ENCODE measurements at regions not wholly inside any gene's neighbourhood (a gene's known extent, or its start where the extent isn't known, plus 50 kb on each side); places are given as distances from the start of the nearest gene placed in this dataset.

DNA sequence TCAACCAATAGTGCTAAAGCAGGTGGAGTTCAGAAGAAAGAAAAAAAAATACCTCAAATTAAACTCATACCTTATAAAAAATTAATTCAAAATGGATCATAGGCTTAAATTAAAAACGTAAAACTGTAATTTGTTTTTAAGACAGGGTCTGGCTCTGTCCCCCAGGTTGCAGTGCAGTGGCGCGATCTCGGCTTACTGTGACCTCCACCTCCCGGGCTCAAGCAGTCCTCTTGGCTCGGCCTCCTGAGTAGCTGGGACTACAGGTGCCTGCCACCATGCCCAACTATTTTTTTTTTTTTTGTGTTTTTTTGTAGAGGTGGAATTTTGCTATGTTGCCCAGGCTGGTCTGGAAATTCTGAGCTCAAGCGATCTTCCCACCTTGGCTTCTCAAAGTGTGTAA, 111.6 kb downstream of the HDGFL1 start:
- Histone ChIP-seq H3K27ac (no peak overlapping the region), H3K4me3 (no peak overlapping the region), H3K9ac (ENCODE audit: insufficient read length) (no peak overlapping the region), H3K36me3 (ENCODE audit: insufficient read depth, low read length) (no peaks in the 10 kb centered on the region), H3K9me3 (ENCODE audit: low read depth, low read length) (no peaks in the 10 kb centered on the region)
- TF ChIP-seq EZH2 (IDR thresholded peaks at IDR 0.05): no peak
- DNase-seq (ENCODE audit: low read depth, low spot score): no peak

DNA sequence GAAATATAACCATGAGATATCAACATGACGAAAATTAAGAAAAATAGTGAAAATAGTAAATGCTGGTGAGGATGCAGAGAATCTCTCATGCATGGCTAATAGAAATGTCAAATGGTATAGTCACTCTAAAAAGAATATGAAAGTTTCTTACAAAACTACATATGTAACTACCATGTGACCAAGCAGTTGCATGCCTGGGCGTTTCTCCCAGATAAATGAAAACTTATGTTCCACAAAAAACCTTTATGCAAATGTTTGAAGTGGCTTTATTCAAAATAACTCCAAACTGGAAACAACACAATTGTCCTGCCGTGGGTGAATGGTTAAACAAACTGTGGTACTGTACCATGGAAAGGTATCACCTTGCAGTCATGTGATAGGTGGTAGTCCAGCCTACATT, 112.4 kb downstream of the HDGFL1 start:
- H3K27ac ChIP-seq: no peak overlapping the region
- H3K9ac ChIP-seq (ENCODE audit: insufficient read length): no peak overlapping the region
- no peaks in the 10 kb centered on the region for H3K9me3 ChIP-seq (ENCODE audit: low read depth, low read length)
- H3K36me3 ChIP-seq (ENCODE audit: insufficient read depth, low read length): no peaks in the 10 kb centered on the region
- no peak for DNase-seq (ENCODE audit: low read depth, low spot score)
- TF ChIP-seq EZH2 (IDR thresholded peaks at IDR 0.05) (no peak), POLR2AphosphoS5 (IDR thresholded peaks at IDR 0.05; ENCODE audit: borderline replicate concordance, low read depth, low read length) (no peak), FOXP2 (optimal IDR thresholded peaks at IDR 0.05; ENCODE audit: control extremely low read depth, extremely low read length, insufficient read depth) (no peak)
- no peak overlapping the region for H3K4me3 ChIP-seq

DNA sequence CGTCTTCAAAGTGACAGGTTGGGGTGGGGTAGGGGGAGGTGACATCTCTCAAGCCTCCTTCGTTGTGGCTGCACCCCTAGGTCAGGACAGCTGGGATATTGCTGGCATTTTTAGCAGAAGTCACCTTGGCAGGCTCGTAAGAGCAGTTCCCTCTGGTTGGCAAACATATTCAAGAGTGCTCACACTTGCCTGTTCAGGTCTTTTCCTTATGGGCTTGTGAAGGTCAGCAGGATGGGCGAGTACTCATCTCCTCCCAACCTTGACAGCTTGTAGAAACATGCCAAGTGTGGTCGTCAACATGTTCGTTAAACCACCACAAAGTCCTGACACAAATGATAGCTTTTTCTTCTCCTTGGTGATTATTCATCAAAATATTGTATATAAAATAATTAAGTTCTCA, 113.6 kb downstream of the HDGFL1 start:
- Histone ChIP-seq H3K9me3 (ENCODE audit: low read depth, low read length) (no peaks in the 10 kb centered on the region), H3K9ac (ENCODE audit: insufficient read length) (no peak overlapping the region), H3K36me3 (ENCODE audit: insufficient read depth, low read length) (no peaks in the 10 kb centered on the region), H3K4me3 (no peak overlapping the region), H3K27ac (no peak overlapping the region)
- no peak for TF ChIP-seq EZH2 (IDR thresholded peaks at IDR 0.05)
- no peak for TF ChIP-seq POLR2AphosphoS5 (IDR thresholded peaks at IDR 0.05; ENCODE audit: borderline replicate concordance, low read depth, low read length)
- TF ChIP-seq FOXP2 (optimal IDR thresholded peaks at IDR 0.05; ENCODE audit: control extremely low read depth, extremely low read length, insufficient read depth): no peak
- DNase-seq (ENCODE audit: low read depth, low spot score): no peak

DNA sequence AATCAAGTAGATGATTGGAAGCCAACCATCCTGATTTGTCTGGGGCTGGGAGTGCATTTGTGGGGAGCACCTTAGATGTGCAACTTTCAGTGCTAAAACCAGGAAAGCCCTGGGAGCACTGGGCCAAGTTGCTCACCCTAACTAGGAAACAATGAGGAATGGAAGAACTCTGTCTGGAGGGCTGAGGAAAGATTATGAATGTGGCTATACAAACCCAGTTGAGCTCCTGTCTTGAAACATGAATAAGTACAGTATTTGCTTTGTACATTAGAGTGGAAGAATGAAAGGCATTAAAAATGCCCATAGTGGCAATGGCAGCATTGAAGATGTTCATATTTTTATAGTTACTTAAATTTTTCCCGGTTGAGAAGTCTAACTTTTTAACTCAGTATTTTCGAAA, 121.1 kb downstream of the HDGFL1 start:
- Histone ChIP-seq H3K9me3 (ENCODE audit: low read depth, low read length) (no peaks in the 10 kb centered on the region), H3K4me3 (no peak overlapping the region), H3K9ac (ENCODE audit: insufficient read length) (no peak overlapping the region), H3K27ac (no peak overlapping the region), H3K36me3 (ENCODE audit: insufficient read depth, low read length) (no peaks in the 10 kb centered on the region)
- no peak for DNase-seq (ENCODE audit: low read depth, low spot score)
- TF ChIP-seq POLR2AphosphoS5 (IDR thresholded peaks at IDR 0.05; ENCODE audit: borderline replicate concordance, low read depth, low read length) (no peak), EZH2 (IDR thresholded peaks at IDR 0.05) (no peak), FOXP2 (optimal IDR thresholded peaks at IDR 0.05; ENCODE audit: control extremely low read depth, extremely low read length, insufficient read depth) (no peak)

DNA sequence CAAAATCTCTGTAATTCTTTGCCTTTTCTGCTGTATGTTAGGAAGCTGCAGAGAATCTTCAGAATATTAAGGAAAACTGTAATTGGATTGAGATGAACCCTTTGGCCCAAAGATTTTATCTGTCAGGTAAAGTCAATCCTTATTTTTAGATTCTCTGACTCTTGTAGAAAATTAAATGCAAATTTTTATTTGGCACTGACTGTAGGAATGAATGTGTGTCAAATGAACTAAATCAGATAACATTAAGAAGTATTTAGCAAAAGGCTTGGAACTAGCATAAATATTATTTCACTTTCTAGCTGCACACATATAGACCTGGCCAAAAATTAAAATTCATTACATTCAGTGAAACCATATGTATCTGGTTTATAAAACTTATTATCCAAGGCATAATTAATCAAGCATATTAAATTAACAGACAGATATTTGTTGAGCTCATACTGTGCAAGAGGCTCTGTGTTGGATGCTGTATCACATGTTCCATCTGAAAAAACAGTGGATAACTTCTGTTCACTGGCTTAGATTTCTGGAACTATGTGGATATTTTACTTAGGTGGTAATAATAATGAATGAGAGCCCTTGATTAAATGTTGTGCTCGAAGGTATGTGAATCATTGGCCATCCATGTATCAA, 124.8 kb downstream of the HDGFL1 start:
- no peaks in the 10 kb centered on the region for H3K9me3 ChIP-seq (ENCODE audit: low read depth, low read length)
- TF ChIP-seq FOXP2 (optimal IDR thresholded peaks at IDR 0.05; ENCODE audit: control extremely low read depth, extremely low read length, insufficient read depth) (no peak), EZH2 (IDR thresholded peaks at IDR 0.05) (no peak), POLR2AphosphoS5 (IDR thresholded peaks at IDR 0.05; ENCODE audit: borderline replicate concordance, low read depth, low read length) (no peak)

DNA sequence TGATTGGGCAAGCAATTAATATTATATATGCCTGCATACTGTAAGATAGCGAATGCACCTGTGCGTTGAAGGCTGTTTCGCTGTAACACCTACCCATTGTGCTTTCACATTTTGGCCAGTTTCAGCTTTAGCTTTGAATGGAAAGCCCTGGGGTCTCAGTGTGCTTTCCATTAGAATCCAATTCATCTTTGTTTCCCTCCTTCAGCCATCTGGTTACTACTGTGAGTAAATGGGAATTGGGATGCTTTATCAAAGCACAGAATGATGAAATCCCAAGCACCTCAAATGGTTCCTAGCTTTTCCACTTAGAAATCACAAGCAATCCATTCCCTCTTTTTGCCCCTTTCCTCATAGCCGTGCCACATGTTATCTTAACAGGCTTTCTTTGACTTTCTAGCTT, 127.1 kb downstream of the HDGFL1 start:
- no peak for TF ChIP-seq POLR2AphosphoS5 (IDR thresholded peaks at IDR 0.05; ENCODE audit: borderline replicate concordance, low read depth, low read length)
- no peak for TF ChIP-seq EZH2 (IDR thresholded peaks at IDR 0.05)
- no peak for TF ChIP-seq FOXP2 (optimal IDR thresholded peaks at IDR 0.05; ENCODE audit: control extremely low read depth, extremely low read length, insufficient read depth)
- no peaks in the 10 kb centered on the region for H3K36me3 ChIP-seq (ENCODE audit: insufficient read depth, low read length)
- DNase-seq (ENCODE audit: low read depth, low spot score): no peak
- H3K27ac ChIP-seq: no peak overlapping the region
- H3K4me3 ChIP-seq: no peak overlapping the region
- no peak overlapping the region for H3K9ac ChIP-seq (ENCODE audit: insufficient read length)
- no peaks in the 10 kb centered on the region for H3K9me3 ChIP-seq (ENCODE audit: low read depth, low read length)

More for the DNA sequence above, 124.8 kb downstream of the HDGFL1 start:
- H3K4me3 ChIP-seq: no peak overlapping the region
- DNase-seq (ENCODE audit: low read depth, low spot score): no peak
- no peak overlapping the region for H3K27ac ChIP-seq
- no peaks in the 10 kb centered on the region for H3K36me3 ChIP-seq (ENCODE audit: insufficient read depth, low read length)
- no peak overlapping the region for H3K9ac ChIP-seq (ENCODE audit: insufficient read length)

DNA sequence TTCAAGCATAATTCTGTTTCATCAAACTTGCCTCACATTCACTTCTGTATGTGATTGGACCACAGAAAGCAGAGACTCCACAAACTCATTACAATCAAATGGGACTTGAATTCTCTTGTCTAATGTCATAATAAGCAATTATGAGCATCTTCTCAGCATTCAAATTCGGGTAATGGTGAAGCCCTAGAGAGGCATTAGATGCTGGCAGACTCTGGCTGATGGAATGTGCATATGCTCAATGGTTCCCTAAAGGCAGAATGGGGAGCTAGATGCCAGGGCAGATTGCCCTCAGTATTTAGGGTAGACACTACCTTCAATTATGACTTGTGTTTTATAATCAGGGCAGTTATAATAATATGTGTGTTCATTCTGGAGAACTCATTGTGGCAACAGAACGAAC, 127.9 kb downstream of the HDGFL1 start:
- H3K9ac ChIP-seq (ENCODE audit: insufficient read length): no peak overlapping the region
- TF ChIP-seq FOXP2 (optimal IDR thresholded peaks at IDR 0.05; ENCODE audit: control extremely low read depth, extremely low read length, insufficient read depth) (no peak), EZH2 (IDR thresholded peaks at IDR 0.05) (no peak), POLR2AphosphoS5 (IDR thresholded peaks at IDR 0.05; ENCODE audit: borderline replicate concordance, low read depth, low read length) (no peak)
- H3K27ac ChIP-seq: no peak overlapping the region
- H3K36me3 ChIP-seq (ENCODE audit: insufficient read depth, low read length): no peaks in the 10 kb centered on the region
- no peak overlapping the region for H3K4me3 ChIP-seq
- DNase-seq (ENCODE audit: low read depth, low spot score): no peak
- H3K9me3 ChIP-seq (ENCODE audit: low read depth, low read length): no peaks in the 10 kb centered on the region

DNA sequence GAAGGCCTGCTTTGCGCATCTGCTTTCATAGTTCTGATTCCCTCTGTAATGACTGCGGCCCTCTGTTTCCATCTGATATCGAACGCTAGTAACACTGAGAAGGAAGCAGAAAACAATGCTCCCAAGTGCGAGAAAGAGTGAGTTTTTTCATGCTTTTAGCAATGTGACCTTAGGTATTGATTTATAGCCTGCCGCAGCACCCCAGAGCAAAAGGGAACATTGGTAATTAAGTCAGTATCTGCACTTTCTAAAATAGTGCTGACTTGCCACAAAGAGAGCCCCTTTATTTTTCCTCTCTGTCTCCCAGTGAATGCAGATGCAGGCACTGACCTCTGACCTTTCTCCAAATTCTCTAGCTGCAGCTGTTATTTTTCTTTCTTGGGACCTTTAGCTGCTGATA, 129.8 kb downstream of the HDGFL1 start:
- Histone ChIP-seq H3K36me3 (ENCODE audit: insufficient read depth, low read length) (no peaks in the 10 kb centered on the region), H3K4me3 (no peak overlapping the region), H3K9me3 (ENCODE audit: low read depth, low read length) (no peaks in the 10 kb centered on the region), H3K9ac (ENCODE audit: insufficient read length) (no peak overlapping the region), H3K27ac (no peak overlapping the region)
- DNase-seq (ENCODE audit: low read depth, low spot score): no peak
- TF ChIP-seq FOXP2 (optimal IDR thresholded peaks at IDR 0.05; ENCODE audit: control extremely low read depth, extremely low read length, insufficient read depth): no peak
- no peak for TF ChIP-seq POLR2AphosphoS5 (IDR thresholded peaks at IDR 0.05; ENCODE audit: borderline replicate concordance, low read depth, low read length)
- no peak for TF ChIP-seq EZH2 (IDR thresholded peaks at IDR 0.05)

DNA sequence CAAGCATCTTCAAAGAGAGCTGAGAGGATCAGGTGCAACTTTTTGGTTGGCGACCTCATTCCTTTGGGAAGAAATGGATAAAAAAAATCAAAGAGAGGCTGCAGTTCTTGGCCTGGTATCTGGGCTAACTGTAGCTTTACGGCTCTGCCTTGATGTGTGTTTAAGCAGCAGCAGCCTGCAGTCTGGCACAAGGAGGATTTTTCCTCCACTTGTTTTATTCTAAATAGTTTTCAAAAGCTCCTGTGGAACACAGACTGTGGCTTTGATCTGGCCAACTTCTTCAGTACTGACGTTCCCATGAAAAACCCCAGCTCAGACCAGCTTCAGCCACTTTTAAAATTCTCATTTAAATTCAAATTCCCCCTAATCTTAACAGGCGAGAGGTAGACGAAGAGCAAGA, 137.3 kb downstream of the HDGFL1 start:
- TF ChIP-seq POLR2AphosphoS5 (IDR thresholded peaks at IDR 0.05; ENCODE audit: borderline replicate concordance, low read depth, low read length) (no peak), FOXP2 (optimal IDR thresholded peaks at IDR 0.05; ENCODE audit: control extremely low read depth, extremely low read length, insufficient read depth) (no peak), EZH2 (IDR thresholded peaks at IDR 0.05) (no peak)
- H3K27ac ChIP-seq: no peak overlapping the region
- no peak overlapping the region for H3K4me3 ChIP-seq
- no peak overlapping the region for H3K9ac ChIP-seq (ENCODE audit: insufficient read length)
- H3K36me3 ChIP-seq (ENCODE audit: insufficient read depth, low read length): no peaks in the 10 kb centered on the region
- no peak for DNase-seq (ENCODE audit: low read depth, low spot score)
- no peaks in the 10 kb centered on the region for H3K9me3 ChIP-seq (ENCODE audit: low read depth, low read length)
